ENCODE measurements at regions not wholly inside any gene's neighbourhood (a gene's known extent, or its start where the extent isn't known, plus 50 kb on each side); places are given as distances from the start of the nearest gene placed in this dataset.

- Histone ChIP-seq H3K9me3 (no peaks in the 10 kb centered on the region), H3K36me3 (no peaks in the 10 kb centered on the region), H3K4me1 (no peaks in the 10 kb centered on the region), H3K4me3 (replicated peaks in 1 of 3) (no peak overlapping the region), H3K27ac (no peak overlapping the region), H3K27me3 (no peaks in the 10 kb centered on the region)
- TF ChIP-seq CTCF (IDR thresholded peaks at IDR 0.05): no peak
- no peak for TF ChIP-seq POLR2A (IDR thresholded peaks at IDR 0.05)
- no peak for DNase-seq
- intact Hi-C loops (cut with DNase I): no loop called here
- WGBS, 2 donors: 42 to 60% methylated on average over 2 of the region's 2 CpGs
Observed at GRCh38 chr13:109362616-109363015, 423.8 kb downstream of the IRS2 start.

GRCh38 chr13:109361562-109362289 is 424.7 kb downstream of the IRS2 start:
- H3K27ac ChIP-seq: no peak overlapping the region
- H3K4me1 ChIP-seq: no peaks in the 10 kb centered on the region
- DNase-seq: no peak
- 72 to 79% methylated on average over 11 of the region's 11 CpGs for WGBS, 2 donors
- H3K36me3 ChIP-seq: no peaks in the 10 kb centered on the region
- intact Hi-C loops (cut with DNase I): no loop called here
- H3K4me3 ChIP-seq (replicated peaks in 1 of 3): no peak overlapping the region
- no peaks in the 10 kb centered on the region for H3K27me3 ChIP-seq
- TF ChIP-seq POLR2A (IDR thresholded peaks at IDR 0.05) (no peak), CTCF (IDR thresholded peaks at IDR 0.05) (no peak)
- H3K9me3 ChIP-seq: no peaks in the 10 kb centered on the region

- H3K9me3 ChIP-seq: no peaks in the 10 kb centered on the region
- no peak overlapping the region for H3K27ac ChIP-seq
- intact Hi-C loops (cut with DNase I): no loop called here
- H3K27me3 ChIP-seq: no peaks in the 10 kb centered on the region
- no peaks in the 10 kb centered on the region for H3K36me3 ChIP-seq
- DNase-seq: no peak
- whole genome bisulfite sequencing, 2 donors: 93 to 96% methylated on average over 16 of the region's 16 CpGs
- H3K4me3 ChIP-seq (replicated peaks in 1 of 3): no peak overlapping the region
- TF ChIP-seq CTCF (IDR thresholded peaks at IDR 0.05) (no peak), POLR2A (IDR thresholded peaks at IDR 0.05) (no peak)
- no peaks in the 10 kb centered on the region for H3K4me1 ChIP-seq
Observed at GRCh38 chr13:109357751-109358471, 428.5 kb downstream of the IRS2 start.

- intact Hi-C loops (cut with DNase I): no loop called here
- H3K27ac ChIP-seq: no peak overlapping the region
- H3K4me3 ChIP-seq (replicated peaks in 1 of 3): no peak overlapping the region
- H3K9me3 ChIP-seq: no peaks in the 10 kb centered on the region
- H3K4me1 ChIP-seq: no peaks in the 10 kb centered on the region
- TF ChIP-seq POLR2A (IDR thresholded peaks at IDR 0.05): no peak
- TF ChIP-seq CTCF (IDR thresholded peaks at IDR 0.05): no peak
- H3K27me3 ChIP-seq: no peaks in the 10 kb centered on the region
- no peak for DNase-seq
- no peaks in the 10 kb centered on the region for H3K36me3 ChIP-seq
- 93% methylated on average over 21 of the region's 21 CpGs for WGBS, 2 donors
Observed at GRCh38 chr13:109355875-109356434, 430.4 kb downstream of the IRS2 start.

- H3K27me3 ChIP-seq: no peaks in the 10 kb centered on the region
- DNase-seq: no peak
- TF ChIP-seq POLR2A (IDR thresholded peaks at IDR 0.05) (no peak), CTCF (IDR thresholded peaks at IDR 0.05) (no peak)
Observed at GRCh38 chr13:109355166-109355565, 431.2 kb downstream of the IRS2 start.

More at GRCh38 chr13:109355166-109355565, 431.2 kb downstream of the IRS2 start:
- no peaks in the 10 kb centered on the region for H3K9me3 ChIP-seq
- no peaks in the 10 kb centered on the region for H3K4me1 ChIP-seq
- WGBS, 2 donors: 73 to 84% methylated on average over 4 of the region's 4 CpGs
- H3K27ac ChIP-seq: no peak overlapping the region
- intact Hi-C loops (cut with DNase I): no loop called here
- no peaks in the 10 kb centered on the region for H3K36me3 ChIP-seq
- H3K4me3 ChIP-seq (replicated peaks in 1 of 3): no peak overlapping the region
